SIG-M5 treated with dmso at 0.1 percent for 504 hours (cell line): ENCODE measurements at regions not wholly inside any gene's neighbourhood (a gene's known extent, or its start where the extent isn't known, plus 50 kb on each side); places are given as distances from the start of the nearest gene placed in this dataset.
A peak's percentile ranks its signal among the peaks of the same experiment; 100 is the strongest.

ENCODE experiments used
- DNase-seq: peaks from one replicate; lab custom pipeline; 2025; ENCODE audit not compliant: unreplicated experiment; lab: John Stamatoyannopoulos, UW

- no peak for DNase-seq
Measured at GRCh38 chr6:137688230-137688971, 178.7 kb upstream of the TNFAIP3 start.

GRCh38 chr6:137689377-137689776, 177.7 kb upstream of the TNFAIP3 start:
- no peak for DNase-seq

GRCh38 chr6:137690034-137690433, 177.0 kb upstream of the TNFAIP3 start:
- no peak for DNase-seq

GRCh38 chr6:137690721-137691120, 176.3 kb upstream of the TNFAIP3 start:
- no peak for DNase-seq

- DNase-seq = no peak
Measured at GRCh38 chr6:137692308-137692707, 174.8 kb upstream of the TNFAIP3 start.

GRCh38 chr6:137692806-137693205, 174.3 kb upstream of the TNFAIP3 start:
- DNase-seq = no peak

- no peak for DNase-seq
Measured at GRCh38 chr6:137693711-137694110, 173.3 kb upstream of the TNFAIP3 start.

GRCh38 chr6:137696765-137697164, 170.3 kb upstream of the TNFAIP3 start:
- no peak for DNase-seq

- DNase-seq = no peak
Measured at GRCh38 chr6:137697267-137697938, 169.7 kb upstream of the TNFAIP3 start.

- peak; percentile 80 for DNase-seq
Measured at GRCh38 chr6:137698636-137699030, 168.4 kb upstream of the TNFAIP3 start.

GRCh38 chr6:137699031-137699683, 167.9 kb upstream of the TNFAIP3 start:
- peak; percentile 87 for DNase-seq

- no peak for DNase-seq
Measured at GRCh38 chr6:137700161-137700560, 166.9 kb upstream of the TNFAIP3 start.

GRCh38 chr6:137700751-137701477, 166.1 kb upstream of the TNFAIP3 start:
- peak; percentile 1 for DNase-seq

GRCh38 chr6:137701942-137702341, 165.1 kb upstream of the TNFAIP3 start:
- no peak for DNase-seq

- DNase-seq = no peak
Measured at GRCh38 chr6:137702791-137703424, 164.2 kb upstream of the TNFAIP3 start.

GRCh38 chr6:137704802-137705159, 162.3 kb upstream of the TNFAIP3 start:
- DNase-seq = no peak

GRCh38 chr6:137705160-137706082, 161.6 kb upstream of the TNFAIP3 start:
- peak; percentile 57 for DNase-seq

- no peak for DNase-seq
Measured at GRCh38 chr6:137706083-137706750, 160.8 kb upstream of the TNFAIP3 start.

GRCh38 chr6:137707038-137707589, 159.9 kb upstream of the TNFAIP3 start:
- no peak for DNase-seq
